GM18498 (cell line): ENCODE measurements at regions not wholly inside any gene's neighbourhood (a gene's known extent, or its start where the extent isn't known, plus 50 kb on each side); places are given as distances from the start of the nearest gene placed in this dataset.

Experiments
- ATAC-seq: cut with Tn5 transposase; IDR thresholded peaks from one replicate; pipeline ENCODE4 v1.9.1; 2021; ENCODE audit warnings: mild to moderate bottlenecking, moderate library complexity; ENCODE audit not compliant: unreplicated experiment

GRCh38 chr19:28497887-28498286 lies 715.1 kb downstream of the UQCRFS1 start:
- ATAC-seq: no peak

- no peak for ATAC-seq
Measured at GRCh38 chr19:28497137-28497536, 715.8 kb downstream of the UQCRFS1 start.

- ATAC-seq: no peak
Measured at GRCh38 chr19:28495046-28495445, 717.9 kb downstream of the UQCRFS1 start.

GRCh38 chr19:28494461-28494860 lies 718.5 kb downstream of the UQCRFS1 start:
- no peak for ATAC-seq

- no peak for ATAC-seq
Measured at GRCh38 chr19:28493884-28494283, 719.1 kb downstream of the UQCRFS1 start.

DNA sequence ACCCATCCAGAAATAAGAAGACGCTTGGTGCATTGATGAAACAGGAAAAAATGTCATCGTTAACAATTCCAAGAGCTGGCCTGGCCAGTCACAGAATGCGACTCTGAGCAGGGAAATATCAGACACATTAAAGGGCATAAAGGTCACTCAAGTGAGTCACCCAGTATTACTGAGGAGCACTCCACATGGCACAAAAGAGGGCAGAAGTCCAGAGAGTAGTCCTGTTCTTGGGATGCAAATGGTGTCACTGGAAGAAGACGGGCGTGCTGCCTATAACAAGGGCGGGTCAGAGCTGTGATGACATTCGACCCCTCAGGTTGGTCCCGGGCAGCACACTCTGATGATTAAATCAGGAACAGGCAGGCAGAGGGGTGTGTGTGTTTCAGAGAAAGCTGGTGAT lies 720.3 kb downstream of the UQCRFS1 start:
- no peak for ATAC-seq

DNA sequence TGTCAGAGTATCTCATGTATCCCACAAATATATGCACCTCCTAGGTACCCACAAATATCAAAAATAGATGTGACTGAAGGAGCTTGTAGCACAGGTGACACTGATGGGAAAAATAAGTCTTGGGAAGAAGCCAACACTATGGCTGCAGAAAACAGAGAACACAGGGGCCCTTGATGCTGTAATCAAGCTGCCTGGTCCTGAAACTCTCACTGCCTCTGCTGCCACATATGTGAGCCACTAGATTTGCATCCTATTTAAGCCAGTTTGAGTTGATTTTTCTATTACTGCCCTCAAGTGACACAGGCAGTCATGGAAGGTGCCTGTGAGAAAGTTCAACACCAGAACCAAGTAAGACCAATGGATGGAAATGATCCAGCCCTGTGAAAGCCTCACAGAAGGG lies 720.8 kb downstream of the UQCRFS1 start:
- ATAC-seq: no peak

GRCh38 chr19:28489776-28490175 lies 723.2 kb downstream of the UQCRFS1 start:
- ATAC-seq: no peak

- no peak for ATAC-seq
Measured at GRCh38 chr19:28489126-28489660, 723.8 kb downstream of the UQCRFS1 start.

GRCh38 chr19:28487999-28488398 lies 725.0 kb downstream of the UQCRFS1 start:
- ATAC-seq: no peak

DNA sequence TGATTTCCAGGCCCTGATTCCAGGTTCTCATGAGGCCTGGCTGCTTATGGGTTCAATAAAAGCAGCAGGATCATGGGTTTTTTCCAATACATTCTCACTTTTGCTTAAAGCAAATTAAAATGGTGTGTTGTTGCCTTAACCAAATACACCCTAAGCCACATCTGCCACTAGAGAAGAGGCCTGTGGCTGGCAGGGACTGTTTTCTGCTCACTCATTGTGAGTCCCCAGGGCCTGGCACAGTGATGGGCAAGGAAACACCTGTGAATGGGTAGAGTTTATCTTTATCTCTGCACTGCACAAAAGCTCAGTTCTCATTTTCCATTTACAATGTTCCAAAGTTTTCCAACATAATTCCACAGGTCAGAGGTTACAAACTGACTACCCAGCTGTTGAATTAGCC lies 726.0 kb downstream of the UQCRFS1 start:
- ATAC-seq: no peak

DNA sequence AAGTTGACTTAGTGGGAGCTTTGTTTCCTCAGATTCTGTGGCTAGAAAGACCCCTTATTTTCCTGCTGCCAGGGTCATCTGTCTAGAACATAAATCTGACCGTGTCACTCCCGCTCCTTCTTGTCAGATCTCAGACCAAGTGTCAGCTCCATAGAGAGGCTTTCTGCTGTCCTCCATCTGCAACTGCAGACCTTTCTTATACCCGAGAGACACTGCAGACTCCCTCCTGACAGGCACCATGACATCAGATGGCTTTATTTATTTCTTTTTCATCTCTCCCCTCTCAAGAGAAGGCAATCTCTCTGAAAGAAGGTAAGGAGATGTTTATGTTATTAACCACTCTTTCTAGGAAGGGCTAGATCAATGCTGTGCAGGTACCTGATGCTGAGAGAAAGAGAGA lies 726.5 kb downstream of the UQCRFS1 start:
- ATAC-seq: no peak

DNA sequence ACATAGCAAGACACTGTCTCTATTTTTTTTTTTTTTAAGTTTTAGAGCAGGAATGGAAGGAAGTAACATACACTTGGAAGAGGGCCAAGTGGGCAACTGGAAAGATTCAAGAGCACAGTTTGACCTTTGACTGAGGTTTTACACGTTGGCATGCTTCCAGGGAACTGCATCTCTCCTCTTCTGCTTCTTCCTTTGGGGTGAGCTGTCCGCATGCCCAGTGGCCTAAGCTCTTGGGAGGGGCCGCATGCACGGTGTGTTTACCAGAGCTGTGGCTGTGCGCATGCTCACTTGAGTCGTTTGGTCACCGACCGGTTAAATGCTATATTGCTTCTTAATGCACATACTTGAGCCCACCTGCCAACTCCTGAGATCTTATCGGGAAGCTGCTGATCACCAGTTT lies 727.7 kb downstream of the UQCRFS1 start:
- no peak for ATAC-seq

- no peak for ATAC-seq
Measured at GRCh38 chr19:28483197-28483596, 729.8 kb downstream of the UQCRFS1 start.

GRCh38 chr19:28482221-28482620 lies 730.7 kb downstream of the UQCRFS1 start:
- no peak for ATAC-seq

GRCh38 chr19:28481674-28482073 lies 731.3 kb downstream of the UQCRFS1 start:
- ATAC-seq: no peak

- ATAC-seq: no peak
Measured at GRCh38 chr19:28475525-28475924, 737.4 kb downstream of the UQCRFS1 start.

GRCh38 chr19:28472843-28473242 lies 740.1 kb downstream of the UQCRFS1 start:
- no peak for ATAC-seq

- no peak for ATAC-seq
Measured at GRCh38 chr19:28471731-28472510, 741.0 kb downstream of the UQCRFS1 start.

DNA sequence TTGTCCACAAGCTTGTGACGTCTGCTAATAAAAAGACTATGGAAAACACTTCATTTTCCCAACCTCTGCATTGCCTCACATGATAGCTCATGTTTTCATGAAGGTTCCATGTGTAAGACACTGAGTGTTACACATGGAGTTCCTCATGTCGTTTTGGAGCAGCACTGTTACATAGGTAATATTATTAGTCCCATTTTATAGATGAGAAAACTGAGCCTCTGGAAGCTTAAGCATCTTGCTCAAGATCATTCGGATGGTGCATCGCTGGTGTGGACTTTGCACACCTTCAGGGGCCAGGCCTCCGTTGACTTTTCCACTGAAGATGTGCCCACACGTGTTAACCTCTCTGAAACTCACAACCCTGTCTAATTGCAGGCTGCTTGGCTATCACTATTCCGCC lies 743.4 kb downstream of the UQCRFS1 start:
- ATAC-seq: no peak

DNA sequence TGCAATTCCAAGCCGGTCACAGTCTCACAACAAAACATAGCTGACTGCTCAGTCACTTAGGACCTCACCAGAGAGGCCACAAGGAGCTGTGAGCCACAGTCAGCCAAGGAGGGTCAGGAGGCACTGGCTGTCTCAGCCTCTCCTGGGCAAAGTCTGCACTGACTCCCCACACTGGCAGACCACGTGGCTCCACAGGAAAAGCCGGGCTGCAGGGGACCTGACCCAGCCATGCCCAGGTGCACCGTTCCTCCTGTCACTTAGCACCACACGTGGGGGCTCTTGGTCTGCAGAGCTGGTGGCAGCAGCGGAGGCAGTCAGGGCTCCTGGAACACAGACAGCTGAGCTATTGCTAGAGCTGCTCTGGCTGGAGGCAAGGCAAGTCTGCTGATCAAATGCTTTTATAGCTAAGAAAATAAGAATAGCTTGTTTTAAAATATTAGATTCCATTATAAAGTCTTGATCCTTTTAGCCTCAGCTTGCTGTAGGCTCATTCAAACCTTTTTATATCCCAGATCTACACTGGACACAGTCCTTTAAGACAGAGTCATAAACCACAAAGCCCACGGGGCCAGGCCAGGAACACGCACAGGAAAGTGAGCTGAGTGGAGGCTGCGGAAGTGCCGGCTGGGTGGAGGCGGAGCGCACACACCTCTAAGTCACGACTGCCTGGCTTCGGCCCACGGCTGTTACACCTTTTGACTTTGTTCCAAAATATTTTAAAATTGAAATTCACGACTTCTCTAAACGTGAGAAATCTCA lies 744.1 kb downstream of the UQCRFS1 start:
- ATAC-seq: no peak
